Activated B cell treated with CpG ODN at 0.5 μM for 24 hours (primary cell): ENCODE measurements at regions not wholly inside any gene's neighbourhood (a gene's known extent, or its start where the extent isn't known, plus 50 kb on each side); places are given as distances from the start of the nearest gene placed in this dataset.
"Not testable (repeated sequence)": the region's sequence is repeated elsewhere in the genome, so short reads cannot be mapped to it uniquely, and the experiment has no call there.

Experiments
- ATAC-seq: fragments of 200-7000 bp; cut with Tn5 transposase; one replicate; pipeline ENCODE4 v1.10.0; 2021; ENCODE audit warnings: low read depth, mild to moderate bottlenecking, moderate library complexity
- CTCF ChIA-PET: fragments of 350-600 bp; sonication (Branson Sonifier 250); formaldehyde crosslinking; loops from one replicate; lab custom pipeline; 2021; ENCODE audit warnings: antibody characterized with exemption; lab: Charles Lee
- POLR2A ChIA-PET: fragments of 350-600 bp; sonication (Branson Sonifier 250); formaldehyde crosslinking; loops from one replicate; lab custom pipeline; 2021; ENCODE audit warnings: antibody characterized with exemption; lab: Charles Lee
- DNase-seq: peaks from one replicate; pipeline ENCODE4 v3.0.0; 2022
- H3K27ac Mint-ChIP-seq: one replicate; pipeline ENCODE4 v1.8.0; 2020; ENCODE audit warnings: mixed read lengths
- H3K27me3 Mint-ChIP-seq: one replicate; pipeline ENCODE4 v1.8.0; 2021; ENCODE audit warnings: mixed read lengths
- H3K36me3 Mint-ChIP-seq: one replicate; pipeline ENCODE4 v1.8.0; 2021; ENCODE audit warnings: low read depth, mixed read lengths
- H3K4me1 Mint-ChIP-seq: one replicate; pipeline ENCODE4 v1.8.0; 2021; ENCODE audit warnings: mixed read lengths
- H3K4me3 Mint-ChIP-seq: one replicate; pipeline ENCODE4 v1.8.0; 2020; ENCODE audit warnings: mild to moderate bottlenecking, mixed read lengths
- H3K9me3 Mint-ChIP-seq: one replicate; pipeline ENCODE4 v1.8.0; 2020; ENCODE audit warnings: mixed read lengths
- CTCF ChIP-seq: fragments of 200-600 bp; IDR thresholded peaks from one replicate; pipeline ENCODE4 v1.8.0; 2022; ENCODE audit warnings: antibody characterized with exemption, mild to moderate bottlenecking
- intact Hi-C: fragments of 100-400 bp; cut with micrococcal nuclease; formaldehyde crosslinking; loops from one replicate; pipeline ENCODE4 v1.15.1; 2024

GRCh38 chr20:51127713-51128112, 104.8 kb upstream of the KCNG1 start:
- POLR2A ChIA-PET, result interaction anchor here (1.0 kb wide), 1 partner anchor 105 kb away, joined by 3 read pairs; the partner anchor contains the start of gene KCNG1
- Mint-ChIP-seq H3K4me1 (peaks cover 47% of the 10 kb centered on the region), H3K4me3 (peak overlapping the region; percentile 58), H3K27ac (peak overlapping the region; percentile 62), H3K36me3 (no peaks in the 10 kb centered on the region), H3K27me3 (no peaks in the 10 kb centered on the region), H3K9me3 (no peaks in the 10 kb centered on the region)
- intact Hi-C loops, result no loop called here
- no peak for ATAC-seq
- CTCF ChIA-PET, result interaction anchor here (1.2 kb wide), 1 partner anchor 11 kb away, joined by 3 read pairs; no protein-coding TSS in a partner anchor
- TF ChIP-seq CTCF, result no peak
- DNase-seq, result no peak

- ChIA-PET CTCF (no interaction called here), POLR2A (no interaction called here)
- no peaks in the 10 kb centered on the region for H3K9me3 Mint-ChIP-seq
These were observed 103.4 kb upstream of the KCNG1 start for GRCh38 chr20:51126337-51126736.

GRCh38 chr20:51125780-51126179, 102.9 kb upstream of the KCNG1 start:
- ChIA-PET POLR2A (no interaction called here), CTCF (no interaction called here)
- intact Hi-C loops, result no loop called here
- H3K4me1 Mint-ChIP-seq, result peaks cover 46% of the 10 kb centered on the region
- DNase-seq (no peak), ATAC-seq (no peak)
- no peaks in the 10 kb centered on the region for H3K36me3 Mint-ChIP-seq
- no peak overlapping the region for H3K27ac Mint-ChIP-seq
- no peak overlapping the region for H3K4me3 Mint-ChIP-seq
- peaks cover 12% of the 10 kb centered on the region for H3K27me3 Mint-ChIP-seq
- H3K9me3 Mint-ChIP-seq, result no peaks in the 10 kb centered on the region
- no peak for TF ChIP-seq CTCF

More at GRCh38 chr20:51126337-51126736, 103.4 kb upstream of the KCNG1 start:
- H3K27me3 Mint-ChIP-seq, result peaks cover 10% of the 10 kb centered on the region
- TF ChIP-seq CTCF, result no peak
- no peaks in the 10 kb centered on the region for H3K36me3 Mint-ChIP-seq
- H3K4me1 Mint-ChIP-seq, result peaks cover 49% of the 10 kb centered on the region
- DNase-seq, result no peak
- no peak overlapping the region for H3K4me3 Mint-ChIP-seq
- H3K27ac Mint-ChIP-seq, result no peak overlapping the region
- intact Hi-C loops, result no loop called here
- ATAC-seq, result no peak

GRCh38 chr20:51125105-51125504, 102.2 kb upstream of the KCNG1 start:
- CTCF ChIA-PET, result no interaction called here
- POLR2A ChIA-PET, result no interaction called here

GRCh38 chr20:51123887-51124286, 101.0 kb upstream of the KCNG1 start:
- H3K27ac Mint-ChIP-seq, H3K9me3 Mint-ChIP-seq, POLR2A ChIA-PET, DNase-seq, CTCF ChIA-PET, H3K36me3 Mint-ChIP-seq, H3K4me3 Mint-ChIP-seq, intact Hi-C loops, ATAC-seq: not testable (repeated sequence)
- Mint-ChIP-seq H3K4me1 (peaks cover 32% of the 10 kb centered on the region), H3K27me3 (peaks cover 17% of the 10 kb centered on the region)

More at GRCh38 chr20:51125105-51125504, 102.2 kb upstream of the KCNG1 start:
- no peaks in the 10 kb centered on the region for H3K9me3 Mint-ChIP-seq
- DNase-seq, result no peak
- H3K4me1 Mint-ChIP-seq, result peaks cover 42% of the 10 kb centered on the region
- H3K4me3 Mint-ChIP-seq, result no peak overlapping the region
- intact Hi-C loops, result no loop called here
- no peak overlapping the region for H3K27ac Mint-ChIP-seq
- H3K36me3 Mint-ChIP-seq, result no peaks in the 10 kb centered on the region
- H3K27me3 Mint-ChIP-seq, result peaks cover 15% of the 10 kb centered on the region
- TF ChIP-seq CTCF, result no peak
- no peak for ATAC-seq
